Heart left ventricle (tissue), 13 donors: ENCODE measurements at regions not wholly inside any gene's neighbourhood (a gene's known extent, or its start where the extent isn't known, plus 50 kb on each side); places are given as distances from the start of the nearest gene placed in this dataset.

Source experiments
- POLR2A ChIP-seq, 2 donors: fragments of 450-650 bp; IDR thresholded peaks; one replicate each; pipeline ENCODE4 v1.6.1; 2017; ENCODE audit warnings: antibody characterized with exemption in 2 of 2, mild to moderate bottlenecking in 2 of 2, moderate library complexity in 2 of 2
- TF ChIP-seq, protein P1 (sequence below), 12 donors: fragments of 200-600 bp; sonication (generic) in 4 of 12; IDR thresholded peaks; one replicate each; pipeline versions ENCODE4 v1.5.0 to v1.8.0; 2018 to 2022; ENCODE audit warnings: antibody characterized with exemption in 12 of 12, mild to moderate bottlenecking in 5 of 12
- donor health status: ischemic (EF 13 %, LVEDD 7.1; RV severe dilation, severe dysfunction).
- donor health status: DM: no; HTN: yes; CAD: no.
- donor health status: DM: no; HTN: no; CAD: no.
- donor health status: ischemic (EF 25% LVEDD 6.9; RV normal size, moderate dysfunction).
- donor health status: ischemic (EF 25% LVEDD 5.7; RV mildly dilated, moderate dysfunction).
- donor health status: ischemic (EF 35%, LVEDD 5.7; RV mildly dilated, moderate dysfunction).
- donor health status: nonischemic (EF 11% LVEDD 7.7; RV severe dilation, severe dysfunction).
- donor health status: DM: yes; HTN: yes; CAD: no.
- donor health status: PGD.
- donor health status: ischemic (EF 29% LVEDD 5.4; RV normal size, mild dysfunction).
- donor health status: nonischemic (EF 23%, LVEDD 6.1; RV moderate dilation, normal function).

DNA sequence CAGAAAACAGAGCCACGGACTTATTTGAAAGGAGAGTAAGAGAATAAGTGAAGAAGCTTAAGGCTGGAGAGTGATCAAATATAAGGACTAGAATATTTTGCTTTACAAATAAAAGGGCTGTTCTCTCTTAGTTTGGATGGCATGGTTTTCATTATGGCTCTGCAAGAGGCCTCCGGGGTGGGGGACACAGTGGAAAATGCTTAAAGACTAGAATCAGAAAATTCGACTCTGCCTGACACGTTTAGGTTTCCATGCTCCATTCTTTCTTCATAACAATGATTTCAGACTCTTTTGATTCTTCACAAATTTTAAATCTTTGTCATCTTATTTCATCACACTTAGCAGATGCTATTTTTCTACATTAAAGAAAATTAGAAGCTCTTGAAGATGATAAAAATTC lies 632.4 kb upstream of the BOD1L1 start:
- TF ChIP-seq, protein P1, sequence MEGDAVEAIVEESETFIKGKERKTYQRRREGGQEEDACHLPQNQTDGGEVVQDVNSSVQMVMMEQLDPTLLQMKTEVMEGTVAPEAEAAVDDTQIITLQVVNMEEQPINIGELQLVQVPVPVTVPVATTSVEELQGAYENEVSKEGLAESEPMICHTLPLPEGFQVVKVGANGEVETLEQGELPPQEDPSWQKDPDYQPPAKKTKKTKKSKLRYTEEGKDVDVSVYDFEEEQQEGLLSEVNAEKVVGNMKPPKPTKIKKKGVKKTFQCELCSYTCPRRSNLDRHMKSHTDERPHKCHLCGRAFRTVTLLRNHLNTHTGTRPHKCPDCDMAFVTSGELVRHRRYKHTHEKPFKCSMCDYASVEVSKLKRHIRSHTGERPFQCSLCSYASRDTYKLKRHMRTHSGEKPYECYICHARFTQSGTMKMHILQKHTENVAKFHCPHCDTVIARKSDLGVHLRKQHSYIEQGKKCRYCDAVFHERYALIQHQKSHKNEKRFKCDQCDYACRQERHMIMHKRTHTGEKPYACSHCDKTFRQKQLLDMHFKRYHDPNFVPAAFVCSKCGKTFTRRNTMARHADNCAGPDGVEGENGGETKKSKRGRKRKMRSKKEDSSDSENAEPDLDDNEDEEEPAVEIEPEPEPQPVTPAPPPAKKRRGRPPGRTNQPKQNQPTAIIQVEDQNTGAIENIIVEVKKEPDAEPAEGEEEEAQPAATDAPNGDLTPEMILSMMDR (IDR thresholded peaks at IDR 0.05): no peak
- no peak for TF ChIP-seq POLR2A (IDR thresholded peaks at IDR 0.05)
